NT2/D1 (cell line): ENCODE measurements at regions not wholly inside any gene's neighbourhood (a gene's known extent, or its start where the extent isn't known, plus 50 kb on each side); places are given as distances from the start of the nearest gene placed in this dataset.
A peak's percentile ranks its signal among the peaks of the same experiment; 100 is the strongest.

Experiments used
- DNase-seq: peaks from one replicate; pipeline ENCODE4 v3.0.0-alpha.2; 2011; ENCODE audit warnings: low read depth, low spot score
- H3K27me3 ChIP-seq: 2 replicates; pipeline ENCODE4 v1.6.0; 2011; ENCODE audit warnings: mild to moderate bottlenecking; ENCODE audit not compliant: insufficient read length, insufficient read depth
- H3K36me3 ChIP-seq: 2 replicates; pipeline ENCODE4 v1.6.1; 2011; ENCODE audit warnings: mild to moderate bottlenecking, low read length, mixed read lengths; ENCODE audit not compliant: insufficient read depth, insufficient read length
- H3K4me1 ChIP-seq: 2 replicates; pipeline ENCODE4 v1.5.1; 2011; ENCODE audit not compliant: insufficient read depth, insufficient read length
- H3K4me3 ChIP-seq: 2 replicates; pipeline ENCODE4 v1.5.1; 2011; ENCODE audit warnings: low read depth; ENCODE audit not compliant: insufficient read length
- H3K9ac ChIP-seq: 2 replicates; pipeline ENCODE4 v1.6.0; 2011; ENCODE audit warnings: low read depth; ENCODE audit not compliant: insufficient read length
- H3K9me3 ChIP-seq: 2 replicates; pipeline ENCODE4 v1.5.1; 2011; ENCODE audit warnings: mild to moderate bottlenecking, low read length; ENCODE audit not compliant: insufficient read depth
- SUZ12 ChIP-seq: IDR thresholded peaks from 2 replicates; pipeline ENCODE4 v1.6.1; 2011; ENCODE audit not compliant: insufficient read length, insufficient read depth; ENCODE audit errors: extremely low read depth
- YY1 ChIP-seq: IDR thresholded peaks from 2 replicates; pipeline ENCODE4 v1.6.1; 2011; ENCODE audit not compliant: insufficient read length, insufficient read depth
- ZNF274 ChIP-seq: IDR thresholded peaks from 2 replicates; pipeline ENCODE4 v1.6.1; 2011; ENCODE audit warnings: mild to moderate bottlenecking, low read depth, low read length

DNA sequence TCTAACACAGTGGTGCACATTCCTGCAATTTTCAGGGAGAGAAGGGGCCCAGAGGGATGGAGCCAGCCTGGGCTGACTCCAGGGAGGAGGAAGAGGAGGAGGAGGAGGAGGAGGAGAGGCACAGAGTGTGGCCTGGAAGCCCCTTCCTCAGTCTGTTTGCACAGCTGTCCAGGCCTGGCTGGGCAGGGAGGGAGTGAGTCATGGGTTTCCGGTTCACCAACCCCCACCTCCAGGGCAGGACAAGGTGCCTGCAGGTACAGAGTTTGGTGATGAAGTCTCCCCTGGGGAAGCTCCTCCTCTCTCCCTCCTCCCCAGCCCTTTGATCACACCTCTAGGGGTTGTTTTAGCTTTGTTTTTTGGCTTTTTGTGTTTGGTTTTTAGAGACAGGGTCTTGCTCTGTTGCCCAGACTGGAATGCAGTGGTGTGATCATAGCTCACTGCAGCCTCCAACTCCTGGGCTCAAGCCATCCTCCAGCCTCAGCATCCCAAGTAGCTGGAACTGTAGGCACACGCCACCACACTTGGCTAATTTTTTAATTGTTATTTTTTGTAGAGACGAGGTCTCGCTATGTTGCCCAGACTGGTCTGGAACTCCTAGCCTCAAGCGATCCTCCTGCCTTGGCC is 77.5 kb upstream of the CUX1 start:
- no peak for DNase-seq
- H3K4me3 ChIP-seq = no peak overlapping the region
- peaks cover 6% of the 10 kb centered on the region for H3K4me1 ChIP-seq
- H3K36me3 ChIP-seq = no peaks in the 10 kb centered on the region
- no peak for TF ChIP-seq SUZ12
- no peak for TF ChIP-seq ZNF274
- no peak for TF ChIP-seq YY1
- no peak overlapping the region for H3K9ac ChIP-seq
- no peaks in the 10 kb centered on the region for H3K27me3 ChIP-seq
- no peaks in the 10 kb centered on the region for H3K9me3 ChIP-seq

DNA sequence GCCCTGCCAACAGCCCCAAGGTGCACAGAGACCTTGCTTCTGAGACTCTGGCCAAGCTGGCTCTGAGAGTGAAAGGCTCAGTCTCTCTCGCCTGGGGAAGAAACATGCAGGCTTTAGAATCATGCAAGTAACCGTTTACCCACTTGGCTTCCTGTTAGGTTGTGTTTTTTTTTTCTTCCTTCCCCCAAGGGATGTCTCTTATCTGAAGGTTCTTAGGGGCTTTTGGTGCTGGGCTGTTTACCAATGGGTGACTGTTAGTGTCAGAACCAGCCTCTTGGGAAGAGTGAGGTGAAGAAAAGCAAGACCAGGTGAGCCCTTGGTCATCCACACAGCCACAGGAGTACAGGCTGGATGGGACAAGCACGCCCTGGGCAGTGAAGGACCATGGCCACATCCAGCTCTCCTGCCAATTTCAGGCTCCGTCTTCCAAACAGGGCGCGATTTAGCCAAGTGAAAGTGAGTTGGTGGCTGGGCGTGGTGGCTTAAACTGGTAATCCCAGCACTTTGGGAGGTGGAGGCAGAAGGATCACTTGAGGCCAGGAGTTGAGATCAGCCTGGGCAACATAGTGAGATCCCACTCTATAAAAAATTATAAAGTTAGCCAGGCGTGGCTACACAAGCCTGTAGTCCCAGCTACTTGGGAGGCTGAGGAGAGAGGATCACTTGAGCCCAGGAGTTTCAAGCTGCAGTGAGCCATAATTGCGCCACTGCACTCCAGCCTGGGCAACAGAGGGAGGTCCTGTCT is 76.3 kb upstream of the CUX1 start:
- Histone ChIP-seq H3K36me3 (no peaks in the 10 kb centered on the region), H3K9ac (peak overlapping the region; percentile 32), H3K9me3 (no peaks in the 10 kb centered on the region), H3K27me3 (no peaks in the 10 kb centered on the region), H3K4me1 (peaks cover 6% of the 10 kb centered on the region), H3K4me3 (no peak overlapping the region)
- no peak for TF ChIP-seq ZNF274
- no peak for TF ChIP-seq SUZ12
- TF ChIP-seq YY1 = no peak
- DNase-seq = no peak

DNA sequence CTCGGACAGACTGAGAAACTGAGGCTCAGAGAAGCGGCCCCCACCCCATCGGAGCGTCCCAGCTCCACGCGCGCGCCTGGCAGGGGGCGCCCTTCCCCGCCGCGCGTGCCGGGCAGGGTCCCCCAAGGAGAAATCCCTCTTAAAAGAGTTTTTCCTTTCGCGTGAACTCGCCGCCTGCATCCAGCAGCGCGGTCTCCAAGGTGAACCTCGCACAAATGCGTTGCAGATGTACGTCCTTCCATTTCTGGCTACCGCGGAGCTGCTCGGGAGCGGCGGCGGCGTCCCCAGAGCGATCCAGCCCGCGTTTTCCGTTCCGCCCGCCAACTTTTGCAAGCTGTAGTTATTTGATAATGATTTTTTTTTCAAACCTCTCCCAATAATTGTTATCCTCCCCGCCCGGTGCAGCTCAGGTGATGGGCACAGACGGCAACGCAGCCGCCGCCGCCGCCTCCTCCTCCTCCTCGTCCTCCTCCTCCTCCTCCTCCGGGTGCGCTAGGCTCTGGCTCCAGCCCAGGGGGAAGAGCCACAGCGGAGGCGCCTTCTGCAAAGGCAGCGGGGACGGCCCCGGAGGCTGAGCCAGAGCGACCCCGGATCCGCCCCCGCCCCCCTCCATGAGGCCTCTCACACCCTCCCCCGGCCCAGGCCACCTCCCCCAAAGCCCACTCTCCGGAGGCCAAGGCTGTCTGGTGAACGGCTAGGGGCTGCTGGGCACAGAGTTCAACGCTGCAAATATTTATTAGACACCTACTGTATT is 74.0 kb upstream of the CUX1 start:
- DNase-seq = peak; percentile 46
- Histone ChIP-seq H3K9me3 (no peaks in the 10 kb centered on the region), H3K4me3 (peak overlapping the region; percentile 33), H3K4me1 (peaks cover 9% of the 10 kb centered on the region), H3K9ac (peak overlapping the region; percentile 72), H3K36me3 (no peaks in the 10 kb centered on the region), H3K27me3 (no peaks in the 10 kb centered on the region)
- no peak for TF ChIP-seq SUZ12
- TF ChIP-seq YY1 = no peak
- TF ChIP-seq ZNF274 = no peak

DNA sequence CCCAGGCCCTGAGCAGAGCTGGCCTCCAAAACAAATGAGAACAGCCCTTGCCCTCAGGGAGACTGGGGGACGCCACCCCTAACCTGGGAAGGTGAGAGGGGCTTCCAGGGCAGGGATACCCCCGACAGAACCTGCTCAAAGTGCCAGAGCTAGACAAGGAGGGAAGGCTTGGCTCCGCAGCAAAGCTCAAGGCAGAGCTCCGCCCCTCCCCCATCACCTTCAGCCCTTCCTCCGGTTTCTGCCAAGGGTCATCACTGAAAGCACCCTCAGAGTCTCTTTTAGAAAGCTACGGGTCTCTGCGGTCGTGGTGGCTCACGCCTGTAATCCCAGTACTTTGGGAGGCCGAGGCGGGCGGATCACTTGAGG is 73.4 kb upstream of the CUX1 start:
- H3K4me1 ChIP-seq = peaks cover 9% of the 10 kb centered on the region
- no peaks in the 10 kb centered on the region for H3K27me3 ChIP-seq
- TF ChIP-seq YY1 = no peak
- no peak for TF ChIP-seq SUZ12
- no peak for TF ChIP-seq ZNF274
- DNase-seq = peak; percentile 43
- no peaks in the 10 kb centered on the region for H3K9me3 ChIP-seq
- H3K4me3 ChIP-seq = peak overlapping the region; percentile 5
- H3K9ac ChIP-seq = peak overlapping the region; percentile 72
- no peaks in the 10 kb centered on the region for H3K36me3 ChIP-seq

DNA sequence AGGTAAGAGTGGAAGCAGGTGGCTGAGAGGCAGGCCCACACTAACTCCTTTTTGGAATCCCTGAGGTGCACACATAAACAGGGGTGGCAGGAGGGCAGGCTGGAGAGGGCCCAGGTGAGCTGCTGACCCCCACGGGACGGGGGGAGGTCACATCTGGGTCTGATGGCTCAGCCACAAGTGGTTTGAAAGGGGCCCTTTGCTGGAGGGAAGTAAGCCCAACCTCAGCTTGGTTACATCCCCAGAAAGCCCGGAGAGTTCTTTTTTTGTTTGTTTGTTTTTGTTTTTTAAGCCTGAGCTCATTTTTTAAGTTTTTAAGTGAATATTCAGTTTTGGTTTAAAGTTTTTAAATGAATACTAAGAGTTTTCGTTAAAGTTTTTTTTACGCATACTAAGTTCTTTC is 72.8 kb upstream of the CUX1 start:
- TF ChIP-seq SUZ12 (no peak), YY1 (no peak), ZNF274 (no peak)
- no peaks in the 10 kb centered on the region for H3K9me3 ChIP-seq
- peak overlapping the region; percentile 72 for H3K9ac ChIP-seq
- no peaks in the 10 kb centered on the region for H3K27me3 ChIP-seq
- no peaks in the 10 kb centered on the region for H3K36me3 ChIP-seq
- H3K4me1 ChIP-seq = peaks cover 5% of the 10 kb centered on the region
- no peak for DNase-seq
- no peak overlapping the region for H3K4me3 ChIP-seq

DNA sequence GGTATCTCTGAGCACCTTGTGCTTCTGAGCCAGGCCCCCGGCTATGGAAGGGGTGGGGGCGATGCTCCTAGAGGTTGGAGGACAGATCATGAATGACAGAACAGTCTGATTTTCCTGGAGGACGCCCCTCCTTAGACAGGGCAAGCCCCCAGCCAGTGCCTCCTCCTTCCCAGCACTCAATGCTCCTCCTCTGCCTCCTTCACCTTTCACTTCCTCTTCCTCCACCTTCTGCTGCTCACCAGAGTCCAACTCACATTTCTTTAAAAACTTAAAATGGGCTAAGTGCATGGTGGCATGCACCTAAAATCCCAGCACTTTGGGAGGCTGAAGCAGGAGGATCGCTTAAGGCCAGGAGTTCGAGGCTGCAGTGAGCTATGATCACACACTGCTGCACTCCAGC is 71.1 kb upstream of the CUX1 start:
- H3K27me3 ChIP-seq = no peaks in the 10 kb centered on the region
- no peak for TF ChIP-seq YY1
- TF ChIP-seq ZNF274 = no peak
- TF ChIP-seq SUZ12 = no peak
- no peak overlapping the region for H3K4me3 ChIP-seq
- no peaks in the 10 kb centered on the region for H3K9me3 ChIP-seq
- H3K9ac ChIP-seq = no peak overlapping the region
- H3K36me3 ChIP-seq = no peaks in the 10 kb centered on the region
- peaks cover 3% of the 10 kb centered on the region for H3K4me1 ChIP-seq
- DNase-seq = no peak
